GM12878 (cell line): ENCODE measurements at regions not wholly inside any gene's neighbourhood (a gene's known extent, or its start where the extent isn't known, plus 50 kb on each side); places are given as distances from the start of the nearest gene placed in this dataset.

Experiments
- ATAC-seq: fragments of 200-7000 bp; cut with Tn5 transposase; 3 replicates; pipeline ENCODE4 v1.9.1; 2020; ENCODE audit warnings: mild to moderate bottlenecking, moderate library complexity
- BruUV-seq: library from RNA; stranded (reverse); fragments of 400-500 nt; replicated peaks from 2 replicates; lab custom pipeline; 2021; lab: Mats Ljungman, UMichigan
- CTCF ChIA-PET: fragments of 300-600 bp; sonication (Branson Sonifier 250); formaldehyde crosslinking; extraction: SDS; loops from one replicate; lab custom pipeline; 2021; ENCODE audit warnings: inconsistent platforms; lab: Yijun Ruan, JAX
- POLR2A ChIA-PET: fragments of 350-600 bp; formaldehyde crosslinking; extraction: SDS; loops from one replicate; lab custom pipeline; 2021; ENCODE audit warnings: inconsistent platforms; lab: Charles Lee
- RAD21 ChIA-PET: fragments of 300-600 bp; sonication (Branson Sonifier 250); formaldehyde crosslinking; loops from one replicate; lab custom pipeline; 2023; ENCODE audit warnings: antibody characterized with exemption; ENCODE audit not compliant: unreplicated experiment; lab: Charles Lee
- SMC1A ChIA-PET: fragments of 300-600 bp; sonication (Branson Sonifier 250); formaldehyde crosslinking; loops from one replicate; lab custom pipeline; 2023; ENCODE audit not compliant: unreplicated experiment, uncharacterized antibody; lab: Charles Lee
- DNase-seq: peaks from one replicate; pipeline ENCODE4 v3.0.0-alpha.2; 2011; ENCODE audit warnings: low read depth, low spot score
- FAIRE-seq: peaks from 3 replicates; lab custom pipeline; 2011; peaks lifted over from hg19 to GRCh38; lab: Jason Lieb, UNC
- H2AFZ ChIP-seq: 2 replicates; pipeline ENCODE4 v1.6.0; 2011; ENCODE audit warnings: low read depth, low read length, control low read depth; ENCODE audit not compliant: control insufficient read depth
- H3K27ac ChIP-seq: 2 replicates; pipeline ENCODE4 v1.5.1; 2011; ENCODE audit warnings: control low read depth; ENCODE audit not compliant: control insufficient read depth, insufficient read depth
- H3K27me3 ChIP-seq, 2 experiments: replicated peaks in 1 of 2; 2 replicates each; pipeline versions ENCODE4 v1.6.0 to v1.6.1; 2011; ENCODE audit warnings: low read length in 1 of 2; ENCODE audit not compliant: control insufficient read depth in 2 of 2, insufficient read depth in 2 of 2
- H3K36me3 ChIP-seq, 2 experiments: 2 replicates each; pipeline ENCODE4 v1.5.1; 2011; ENCODE audit warnings: low read length in 1 of 2; ENCODE audit not compliant: control insufficient read depth in 2 of 2, insufficient read depth in 2 of 2
- H3K4me1 ChIP-seq: 2 replicates; pipeline ENCODE4 v1.6.1; 2011; ENCODE audit warnings: mild to moderate bottlenecking, low read length, moderate library complexity, mixed read lengths; ENCODE audit not compliant: control insufficient read depth, insufficient read depth
- H3K4me2 ChIP-seq: 2 replicates; pipeline ENCODE4 v1.6.0; 2011; ENCODE audit warnings: control low read depth; ENCODE audit not compliant: control insufficient read depth, insufficient read depth
- H3K4me3 ChIP-seq: fragments of 200-600 bp; sonication (generic); 2 replicates; pipeline ENCODE4 v1.5.1; 2016
- H3K79me2 ChIP-seq: 2 replicates; pipeline ENCODE4 v1.6.0; 2011; ENCODE audit warnings: low read length; ENCODE audit not compliant: control insufficient read depth, insufficient read depth
- H3K9ac ChIP-seq: 2 replicates; pipeline ENCODE4 v1.8.0; 2011; ENCODE audit warnings: low read length, control low read depth, mixed read lengths; ENCODE audit not compliant: control insufficient read depth, insufficient read depth
- H3K9me3 ChIP-seq: replicated peaks from 3 replicates; pipeline ENCODE4 v1.5.1; 2011; ENCODE audit warnings: mild to moderate bottlenecking, low read length; ENCODE audit not compliant: control insufficient read depth, insufficient read depth
- H4K20me1 ChIP-seq: 2 replicates; pipeline ENCODE4 v1.6.0; 2011; ENCODE audit not compliant: control insufficient read depth, insufficient read depth
- BCL11A ChIP-seq: IDR thresholded peaks from 2 replicates; pipeline ENCODE4 v1.6.1; 2011; ENCODE audit warnings: low read depth, low read length
- ESRRA ChIP-seq: IDR thresholded peaks from 2 replicates; pipeline ENCODE4 v1.6.1; 2012; ENCODE audit warnings: mild to moderate bottlenecking, low read length, improper control_type of control experiment
- HDAC2 ChIP-seq: fragments of 200-600 bp; sonication (generic); IDR thresholded peaks from 2 replicates; pipeline ENCODE4 v1.6.1; 2017
- NR2C1 ChIP-seq: fragments of 450-650 bp; IDR thresholded peaks from 2 replicates; pipeline ENCODE4 v1.6.1; 2017; ENCODE audit warnings: antibody characterized with exemption, mild to moderate bottlenecking, moderate library complexity
- NR2F1 ChIP-seq: fragments of 450-650 bp; conservative IDR thresholded peaks from 2 replicates; pipeline ENCODE4 v1.6.1; 2017; ENCODE audit warnings: mild to moderate bottlenecking
- POLR2A ChIP-seq: IDR thresholded peaks from 2 replicates; pipeline ENCODE4 v1.6.1; 2011; ENCODE audit warnings: low read depth, mild to moderate bottlenecking, low read length
- SPI1 ChIP-seq: IDR thresholded peaks from 2 replicates; pipeline ENCODE4 v1.6.1; 2011; ENCODE audit warnings: low read depth, mild to moderate bottlenecking, low read length, moderate library complexity, borderline replicate concordance; ENCODE audit not compliant: insufficient read depth
- STAT3 ChIP-seq: IDR thresholded peaks from 2 replicates; pipeline ENCODE4 v1.6.1; 2011; ENCODE audit warnings: low read depth, low read length, improper control_type of control experiment
- SUPT20H ChIP-seq: IDR thresholded peaks from 2 replicates; pipeline ENCODE4 v1.6.1; 2011; ENCODE audit warnings: low read depth, mild to moderate bottlenecking, low read length, moderate library complexity, borderline replicate concordance; ENCODE audit not compliant: control insufficient read depth
- ZBTB11 ChIP-seq: fragments of 450-650 bp; formaldehyde crosslinking; IDR thresholded peaks from 2 replicates; pipeline ENCODE4 v1.5.0; 2022; ENCODE audit warnings: mild to moderate bottlenecking, missing genetic modification characterization
- ZNF592 ChIP-seq: fragments of 450-650 bp; IDR thresholded peaks from 2 replicates; pipeline ENCODE4 v1.6.1; 2017; ENCODE audit warnings: mild to moderate bottlenecking, moderate library complexity
- ZSCAN29 ChIP-seq: fragments of 450-650 bp; IDR thresholded peaks from 2 replicates; pipeline ENCODE4 v1.6.1; 2017; ENCODE audit warnings: mild to moderate bottlenecking, moderate library complexity
- ZZZ3 ChIP-seq: IDR thresholded peaks from 2 replicates; pipeline ENCODE4 v1.6.1; 2011; ENCODE audit warnings: low read depth; ENCODE audit not compliant: control insufficient read depth, insufficient read length
- WGBS: methylation state at CpG from one replicate; pipeline ENCODE4 v1.1.6; 2016; ENCODE audit warnings: low lambda C conversion rate; ENCODE audit not compliant: insufficient replicate concordance, insufficient coverage; ENCODE audit errors: missing lambda C conversion rate; 5-methylcytosine and 5-hydroxymethylcytosine counted together
- in situ Hi-C: fragments of 300-500 bp; cut with MboI; formaldehyde crosslinking; loops from 9 replicates; pipeline ENCODE4 v1.14.3; 2018; ENCODE audit warnings: mixed read lengths
- intact Hi-C: fragments of 100-400 bp; cut with micrococcal nuclease; formaldehyde crosslinking; loops from one replicate; pipeline ENCODE4 v1.14.2; 2022; ENCODE audit not compliant: unreplicated experiment
- TF ChIP-seq, protein P1 (sequence below): fragments of 450-650 bp; IDR thresholded peaks from 2 replicates; pipeline ENCODE4 v1.6.1; 2017; ENCODE audit warnings: borderline replicate concordance
- TF ChIP-seq, protein P2 (sequence below): IDR thresholded peaks from 2 replicates; pipeline ENCODE4 v1.6.1; 2012; ENCODE audit warnings: low read depth, low read length, improper control_type of control experiment
- TF ChIP-seq, protein P3 (sequence below): IDR thresholded peaks from 2 replicates; pipeline ENCODE4 v1.6.1; 2012; ENCODE audit warnings: low read depth, low read length, improper control_type of control experiment

- 43% methylated on average over 1 of the region's 1 CpG for WGBS
- no peak for FAIRE-seq
- BruUV-seq, result no TSS peak
- Histone ChIP-seq H3K9me3 (no peaks in the 10 kb centered on the region), H3K9ac (no peak overlapping the region), H3K4me2 (no peak overlapping the region), H3K4me1 (no peaks in the 10 kb centered on the region), H2AFZ (no peak overlapping the region), H3K4me3 (no peak overlapping the region), H3K36me3 (no peaks in the 10 kb centered on the region), H3K79me2 (no peaks in the 10 kb centered on the region), H3K27ac (no peak overlapping the region), H3K27me3 (no peaks in the 10 kb centered on the region), H4K20me1 (no peaks in the 10 kb centered on the region)
- DNase-seq, result no peak
- ChIA-PET RAD21 (interaction anchor here (0.6 kb wide), 1 partner anchor 151 kb away, joined by 3 read pairs; no protein-coding TSS in a partner anchor), CTCF (no interaction called here), SMC1A (no interaction called here), POLR2A (no interaction called here)
- intact Hi-C loops, result no loop called here
- ATAC-seq, result no peak
- in situ Hi-C loops, result no loop called here
- TF ChIP-seq ESRRA (no peak), ZNF592 (no peak), STAT3 (no peak), NR2C1 (no peak), NR2F1 (no peak), SUPT20H (no peak), SPI1 (no peak), BCL11A (no peak), ZSCAN29 (no peak), ZZZ3 (no peak), HDAC2 (no peak), ZBTB11 (no peak), POLR2A (no peak)
- TF ChIP-seq, protein P1, sequence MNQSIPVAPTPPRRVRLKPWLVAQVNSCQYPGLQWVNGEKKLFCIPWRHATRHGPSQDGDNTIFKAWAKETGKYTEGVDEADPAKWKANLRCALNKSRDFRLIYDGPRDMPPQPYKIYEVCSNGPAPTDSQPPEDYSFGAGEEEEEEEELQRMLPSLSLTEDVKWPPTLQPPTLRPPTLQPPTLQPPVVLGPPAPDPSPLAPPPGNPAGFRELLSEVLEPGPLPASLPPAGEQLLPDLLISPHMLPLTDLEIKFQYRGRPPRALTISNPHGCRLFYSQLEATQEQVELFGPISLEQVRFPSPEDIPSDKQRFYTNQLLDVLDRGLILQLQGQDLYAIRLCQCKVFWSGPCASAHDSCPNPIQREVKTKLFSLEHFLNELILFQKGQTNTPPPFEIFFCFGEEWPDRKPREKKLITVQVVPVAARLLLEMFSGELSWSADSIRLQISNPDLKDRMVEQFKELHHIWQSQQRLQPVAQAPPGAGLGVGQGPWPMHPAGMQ, result no peak
- TF ChIP-seq, protein P2, sequence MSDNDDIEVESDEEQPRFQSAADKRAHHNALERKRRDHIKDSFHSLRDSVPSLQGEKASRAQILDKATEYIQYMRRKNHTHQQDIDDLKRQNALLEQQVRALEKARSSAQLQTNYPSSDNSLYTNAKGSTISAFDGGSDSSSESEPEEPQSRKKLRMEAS, result no peak
- TF ChIP-seq, protein P3, sequence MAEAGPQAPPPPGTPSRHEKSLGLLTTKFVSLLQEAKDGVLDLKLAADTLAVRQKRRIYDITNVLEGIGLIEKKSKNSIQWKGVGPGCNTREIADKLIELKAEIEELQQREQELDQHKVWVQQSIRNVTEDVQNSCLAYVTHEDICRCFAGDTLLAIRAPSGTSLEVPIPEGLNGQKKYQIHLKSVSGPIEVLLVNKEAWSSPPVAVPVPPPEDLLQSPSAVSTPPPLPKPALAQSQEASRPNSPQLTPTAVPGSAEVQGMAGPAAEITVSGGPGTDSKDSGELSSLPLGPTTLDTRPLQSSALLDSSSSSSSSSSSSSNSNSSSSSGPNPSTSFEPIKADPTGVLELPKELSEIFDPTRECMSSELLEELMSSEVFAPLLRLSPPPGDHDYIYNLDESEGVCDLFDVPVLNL, result no peak
These were observed 300.5 kb downstream of the HTR7 start for GRCh38 chr10:90557385-90557784.
